ENCODE measurements at regions not wholly inside any gene's neighbourhood (a gene's known extent, or its start where the extent isn't known, plus 50 kb on each side); places are given as distances from the start of the nearest gene placed in this dataset.

- H3K4me3 Mint-ChIP-seq (ENCODE audit: unreplicated experiment) = no peak overlapping the region
- no peaks in the 10 kb centered on the region for H3K4me1 Mint-ChIP-seq (ENCODE audit: unreplicated experiment)
These were observed 288.2 kb upstream of the LRATD1 start for GRCh38 chr2:14344355-14344754.

GRCh38 chr2:14348247-14348646 is 284.3 kb upstream of the LRATD1 start:
- no peak overlapping the region for H3K27ac Mint-ChIP-seq (ENCODE audit: unreplicated experiment)
- no peaks in the 10 kb centered on the region for H3K4me1 Mint-ChIP-seq (ENCODE audit: unreplicated experiment)
- H3K9me3 Mint-ChIP-seq (ENCODE audit: unreplicated experiment) = no peaks in the 10 kb centered on the region
- H3K27me3 Mint-ChIP-seq (ENCODE audit: unreplicated experiment) = peaks cover 2% of the 10 kb centered on the region
- H3K4me3 Mint-ChIP-seq (ENCODE audit: unreplicated experiment) = no peak overlapping the region
- no peaks in the 10 kb centered on the region for H3K36me3 Mint-ChIP-seq (ENCODE audit: low read depth, unreplicated experiment)
- no peak for TF ChIP-seq CTCF (IDR thresholded peaks at IDR 0.05; ENCODE audit: unreplicated experiment)
- no peak for DNase-seq (ENCODE audit: low spot score)

More at GRCh38 chr2:14344355-14344754, 288.2 kb upstream of the LRATD1 start:
- Mint-ChIP-seq H3K36me3 (ENCODE audit: low read depth, unreplicated experiment) (no peaks in the 10 kb centered on the region), H3K27me3 (ENCODE audit: unreplicated experiment) (peaks cover 2% of the 10 kb centered on the region), H3K9me3 (ENCODE audit: unreplicated experiment) (no peaks in the 10 kb centered on the region), H3K27ac (ENCODE audit: unreplicated experiment) (no peak overlapping the region)
- no peak for DNase-seq (ENCODE audit: low spot score)
- TF ChIP-seq CTCF (IDR thresholded peaks at IDR 0.05; ENCODE audit: unreplicated experiment) = no peak

GRCh38 chr2:14350856-14351255 is 281.7 kb upstream of the LRATD1 start:
- Mint-ChIP-seq H3K9me3 (ENCODE audit: unreplicated experiment) (no peaks in the 10 kb centered on the region), H3K4me1 (ENCODE audit: unreplicated experiment) (no peaks in the 10 kb centered on the region), H3K4me3 (ENCODE audit: unreplicated experiment) (no peak overlapping the region), H3K27ac (ENCODE audit: unreplicated experiment) (no peak overlapping the region), H3K36me3 (ENCODE audit: low read depth, unreplicated experiment) (no peaks in the 10 kb centered on the region), H3K27me3 (ENCODE audit: unreplicated experiment) (no peaks in the 10 kb centered on the region)
- no peak for DNase-seq (ENCODE audit: low spot score)
- TF ChIP-seq CTCF (IDR thresholded peaks at IDR 0.05; ENCODE audit: unreplicated experiment) = no peak

- H3K9me3 Mint-ChIP-seq (ENCODE audit: unreplicated experiment) = no peaks in the 10 kb centered on the region
These were observed 280.4 kb upstream of the LRATD1 start for GRCh38 chr2:14352067-14352466.

GRCh38 chr2:14354231-14354630 is 278.3 kb upstream of the LRATD1 start:
- no peaks in the 10 kb centered on the region for H3K9me3 Mint-ChIP-seq (ENCODE audit: unreplicated experiment)
- H3K27me3 Mint-ChIP-seq (ENCODE audit: unreplicated experiment) = no peaks in the 10 kb centered on the region
- DNase-seq (ENCODE audit: low spot score) = no peak
- no peaks in the 10 kb centered on the region for H3K4me1 Mint-ChIP-seq (ENCODE audit: unreplicated experiment)
- no peak overlapping the region for H3K4me3 Mint-ChIP-seq (ENCODE audit: unreplicated experiment)
- no peaks in the 10 kb centered on the region for H3K36me3 Mint-ChIP-seq (ENCODE audit: low read depth, unreplicated experiment)
- no peak for TF ChIP-seq CTCF (IDR thresholded peaks at IDR 0.05; ENCODE audit: unreplicated experiment)
- no peak overlapping the region for H3K27ac Mint-ChIP-seq (ENCODE audit: unreplicated experiment)

More at GRCh38 chr2:14352067-14352466, 280.4 kb upstream of the LRATD1 start:
- DNase-seq (ENCODE audit: low spot score) = no peak
- H3K36me3 Mint-ChIP-seq (ENCODE audit: low read depth, unreplicated experiment) = no peaks in the 10 kb centered on the region
- TF ChIP-seq CTCF (IDR thresholded peaks at IDR 0.05; ENCODE audit: unreplicated experiment) = no peak
- no peak overlapping the region for H3K4me3 Mint-ChIP-seq (ENCODE audit: unreplicated experiment)
- no peak overlapping the region for H3K27ac Mint-ChIP-seq (ENCODE audit: unreplicated experiment)
- no peaks in the 10 kb centered on the region for H3K27me3 Mint-ChIP-seq (ENCODE audit: unreplicated experiment)
- H3K4me1 Mint-ChIP-seq (ENCODE audit: unreplicated experiment) = no peaks in the 10 kb centered on the region
